ENCODE measurements at regions not wholly inside any gene's neighbourhood (a gene's known extent, or its start where the extent isn't known, plus 50 kb on each side); places are given as distances from the start of the nearest gene placed in this dataset.

DNA sequence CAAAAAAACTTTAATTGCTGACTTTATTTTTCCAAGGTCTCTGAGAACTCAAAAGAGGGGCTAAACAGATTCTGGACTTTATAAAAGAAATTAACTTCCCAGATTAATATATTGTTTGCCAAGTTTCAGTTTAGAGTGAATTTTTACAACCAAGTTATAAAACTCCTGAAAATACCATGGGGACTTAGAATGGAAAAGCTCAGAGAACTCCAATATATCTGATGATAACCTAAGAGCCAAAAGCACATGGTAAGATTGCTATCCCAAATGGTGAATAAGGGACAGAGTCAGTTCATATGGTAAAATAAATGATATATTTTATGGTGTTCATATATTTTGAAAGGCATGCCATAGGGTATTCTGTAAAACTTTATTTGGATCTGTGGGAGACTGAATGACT, 470.9 kb downstream of the TTLL7 start:
- TF ChIP-seq, protein P1, sequence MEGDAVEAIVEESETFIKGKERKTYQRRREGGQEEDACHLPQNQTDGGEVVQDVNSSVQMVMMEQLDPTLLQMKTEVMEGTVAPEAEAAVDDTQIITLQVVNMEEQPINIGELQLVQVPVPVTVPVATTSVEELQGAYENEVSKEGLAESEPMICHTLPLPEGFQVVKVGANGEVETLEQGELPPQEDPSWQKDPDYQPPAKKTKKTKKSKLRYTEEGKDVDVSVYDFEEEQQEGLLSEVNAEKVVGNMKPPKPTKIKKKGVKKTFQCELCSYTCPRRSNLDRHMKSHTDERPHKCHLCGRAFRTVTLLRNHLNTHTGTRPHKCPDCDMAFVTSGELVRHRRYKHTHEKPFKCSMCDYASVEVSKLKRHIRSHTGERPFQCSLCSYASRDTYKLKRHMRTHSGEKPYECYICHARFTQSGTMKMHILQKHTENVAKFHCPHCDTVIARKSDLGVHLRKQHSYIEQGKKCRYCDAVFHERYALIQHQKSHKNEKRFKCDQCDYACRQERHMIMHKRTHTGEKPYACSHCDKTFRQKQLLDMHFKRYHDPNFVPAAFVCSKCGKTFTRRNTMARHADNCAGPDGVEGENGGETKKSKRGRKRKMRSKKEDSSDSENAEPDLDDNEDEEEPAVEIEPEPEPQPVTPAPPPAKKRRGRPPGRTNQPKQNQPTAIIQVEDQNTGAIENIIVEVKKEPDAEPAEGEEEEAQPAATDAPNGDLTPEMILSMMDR (IDR thresholded peaks at IDR 0.05 in 4 of 5, conservative IDR thresholded peaks at IDR 0.05 in 1 of 5): no peak
- no peak for TF ChIP-seq POLR2A (IDR thresholded peaks at IDR 0.05)

Measured in gastrocnemius medialis (tissue), 4 donors.